ENCODE measurements at regions not wholly inside any gene's neighbourhood (a gene's known extent, or its start where the extent isn't known, plus 50 kb on each side); places are given as distances from the start of the nearest gene placed in this dataset.

GRCh38 chr18:39487932-39488331 is 1922.3 kb upstream of the CELF4 start:
- TF ChIP-seq CTCF (conservative IDR thresholded peaks at IDR 0.05; ENCODE audit: low read depth in 2 of 2): no peak
- TF ChIP-seq POLR2AphosphoS5 (IDR thresholded peaks at IDR 0.05; ENCODE audit: low read depth): no peak
- no peak for TF ChIP-seq EZH2 (IDR thresholded peaks at IDR 0.05; ENCODE audit: low read depth, unreplicated experiment)
- TF ChIP-seq ZNF114 (CRISPR knock-in tag; IDR thresholded peaks at IDR 0.05): no peak
- no peak for TF ChIP-seq EZH2phosphoT487 (IDR thresholded peaks at IDR 0.05; ENCODE audit: unreplicated experiment)
- no peak for TF ChIP-seq ETS1 (IDR thresholded peaks at IDR 0.05)
- TF ChIP-seq REST (IDR thresholded peaks at IDR 0.05; ENCODE audit: unreplicated experiment): no peak

All from GM23338 (cell line).